NCI-H460 (cell line): ENCODE measurements at regions not wholly inside any gene's neighbourhood (a gene's known extent, or its start where the extent isn't known, plus 50 kb on each side); places are given as distances from the start of the nearest gene placed in this dataset.
A peak's percentile ranks its signal among the peaks of the same experiment; 100 is the strongest.

ENCODE experiments used
- DNase-seq: peaks from one replicate; pipeline ENCODE4 v3.0.0-alpha.2; 2016; ENCODE audit warnings: low read depth; ENCODE audit errors: extremely low read depth

- DNase-seq: no peak
These were observed 144.7 kb downstream of the TLE3 start for GRCh38 chr15:69953051-69953450.

GRCh38 chr15:69953816-69954215 is 143.9 kb downstream of the TLE3 start:
- no peak for DNase-seq

DNA sequence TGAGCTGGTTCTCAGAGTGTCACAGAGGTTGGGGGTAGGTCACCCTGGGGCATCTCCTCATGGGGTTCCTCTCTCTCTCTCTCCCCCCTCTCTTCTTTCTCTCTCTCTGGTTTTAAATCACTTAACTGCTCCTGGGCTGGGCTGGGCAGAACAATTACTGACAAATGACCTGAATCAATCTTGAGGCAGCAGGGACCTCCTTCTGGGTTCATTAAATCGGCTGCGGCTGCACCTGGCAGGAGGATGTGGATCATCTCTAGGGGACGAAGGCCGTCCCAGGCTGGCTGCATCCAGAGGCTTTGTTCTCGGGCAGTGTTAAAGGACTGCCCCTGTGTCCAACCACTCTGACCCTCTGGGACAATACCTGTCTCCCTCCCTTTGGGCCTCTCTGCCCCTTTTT is 143.1 kb downstream of the TLE3 start:
- DNase-seq: no peak

DNA sequence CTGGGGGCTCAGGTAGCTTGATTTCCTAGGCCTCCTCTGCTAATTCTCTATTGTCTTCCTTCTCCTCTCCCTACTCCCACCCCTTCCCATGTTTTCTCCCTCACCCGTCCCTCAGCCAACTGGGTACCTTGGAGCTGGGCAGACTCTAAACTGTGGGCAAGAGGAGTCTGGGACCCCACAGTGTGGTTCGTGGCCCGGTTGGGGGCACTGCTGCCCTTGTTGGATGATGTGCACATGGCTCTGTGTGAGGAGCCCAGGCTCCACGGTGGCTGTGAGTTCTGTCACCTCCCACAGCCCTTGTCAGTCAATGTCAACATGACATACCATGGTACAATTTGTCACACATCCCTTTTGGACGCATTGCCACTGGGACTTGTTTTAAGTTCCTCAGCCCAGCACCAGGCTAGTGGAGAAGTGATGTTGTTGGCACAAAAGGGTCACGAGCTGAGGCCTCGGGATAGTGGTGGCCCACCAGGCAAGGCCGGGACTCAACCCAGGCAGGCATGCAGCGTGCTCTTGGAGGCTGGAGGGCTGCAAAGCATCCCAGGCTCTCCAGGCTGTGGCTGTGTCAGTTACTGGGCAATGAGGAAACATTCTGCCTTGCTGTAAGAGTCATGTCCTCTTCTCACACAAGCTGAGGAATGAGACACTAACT is 142.3 kb downstream of the TLE3 start:
- DNase-seq: no peak

DNA sequence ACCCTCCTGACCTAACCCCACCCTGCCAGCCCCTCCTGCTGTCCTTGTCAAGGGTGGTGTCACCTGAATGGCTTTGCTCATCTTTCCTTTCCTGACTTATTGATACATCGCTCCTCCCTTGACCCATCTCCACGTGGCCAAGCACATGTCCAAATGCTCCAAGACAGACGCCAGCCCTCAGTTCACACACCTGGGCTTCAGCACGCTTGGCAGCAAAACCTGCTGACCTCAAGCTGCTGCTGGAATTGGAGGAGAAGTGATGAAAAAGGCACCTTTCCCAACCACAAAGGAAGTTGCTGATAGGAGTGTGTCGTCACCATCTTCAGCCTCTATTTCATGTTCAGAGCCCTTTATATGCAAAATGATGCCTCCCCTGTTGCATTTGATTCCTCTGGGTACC is 141.3 kb downstream of the TLE3 start:
- DNase-seq: no peak

DNA sequence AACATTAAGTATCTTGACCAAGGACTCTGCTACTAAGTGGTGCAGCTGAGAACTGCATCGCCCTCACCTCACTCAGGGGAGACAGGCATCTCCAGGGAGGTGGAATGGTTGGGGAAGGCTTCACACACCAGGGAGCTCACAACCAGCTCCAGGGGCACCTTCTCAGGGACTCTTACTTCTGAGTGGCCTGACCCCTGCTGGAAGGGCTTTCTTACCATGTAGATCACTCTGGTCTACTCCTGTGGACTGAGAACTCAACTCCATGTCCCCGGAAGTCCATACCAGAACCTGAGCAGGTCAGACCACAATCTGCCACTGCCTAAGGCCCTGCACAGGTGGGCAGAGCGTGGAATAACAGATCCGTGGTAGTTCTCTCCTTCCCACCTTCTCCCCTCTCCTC is 140.5 kb downstream of the TLE3 start:
- DNase-seq: no peak

- no peak for DNase-seq
These were observed 139.1 kb downstream of the TLE3 start for GRCh38 chr15:69958496-69959084.

DNA sequence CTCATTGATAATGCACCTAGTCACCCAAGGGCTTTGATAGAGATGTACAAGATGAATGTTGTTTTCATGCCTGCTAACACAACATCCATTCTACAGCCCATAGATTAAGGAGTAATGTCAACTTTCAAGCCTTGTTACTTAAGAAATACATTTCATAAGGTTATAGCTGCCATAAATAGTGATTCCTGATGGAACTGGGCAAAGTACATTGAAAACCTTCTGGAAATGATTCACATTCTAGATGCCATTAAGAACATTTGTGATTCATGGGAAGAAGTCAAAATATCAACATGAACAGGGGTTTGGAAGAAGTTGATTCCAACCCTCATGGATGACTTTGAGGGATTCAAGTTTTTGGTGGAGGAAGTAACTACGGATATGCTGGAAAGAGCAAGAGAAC is 135.2 kb downstream of the TLE3 start:
- DNase-seq: no peak

DNA sequence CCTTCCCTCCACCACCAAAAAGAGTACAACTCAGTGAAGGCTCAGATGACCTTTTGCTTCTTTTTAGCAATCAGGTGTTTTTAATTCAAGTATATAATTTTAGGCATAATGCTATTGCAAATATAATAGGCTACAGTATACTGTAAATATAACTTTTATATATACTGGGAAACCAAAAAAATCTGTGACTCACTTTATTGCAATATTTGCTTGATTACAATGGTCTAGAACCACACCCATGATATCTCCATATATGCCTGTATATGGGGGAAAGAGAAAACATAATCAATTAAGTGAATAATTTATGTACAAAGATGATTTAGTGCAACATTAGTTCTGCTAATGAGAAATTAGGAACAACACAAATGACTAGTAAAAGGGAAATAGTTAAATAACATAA is 134.3 kb downstream of the TLE3 start:
- no peak for DNase-seq

DNA sequence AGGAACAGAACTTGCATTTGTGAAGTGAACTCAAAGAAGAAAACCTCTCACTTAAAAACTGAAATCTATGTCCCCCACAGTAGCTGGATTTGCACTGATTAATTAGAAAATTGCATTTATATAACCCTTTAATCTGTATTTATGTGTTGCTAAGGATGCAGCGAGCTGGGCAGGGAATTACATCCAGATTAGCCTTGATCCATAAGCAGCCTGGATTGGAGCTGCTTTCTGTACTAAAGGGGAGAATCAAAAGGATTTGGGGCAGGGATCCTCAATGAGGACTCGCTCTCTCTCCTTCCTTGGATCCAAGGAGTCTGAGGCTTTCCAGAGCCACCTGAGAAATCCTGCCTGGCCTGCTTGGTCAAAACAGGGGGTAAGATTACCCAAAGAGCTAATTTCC is 125.9 kb downstream of the TLE3 start:
- no peak for DNase-seq

DNA sequence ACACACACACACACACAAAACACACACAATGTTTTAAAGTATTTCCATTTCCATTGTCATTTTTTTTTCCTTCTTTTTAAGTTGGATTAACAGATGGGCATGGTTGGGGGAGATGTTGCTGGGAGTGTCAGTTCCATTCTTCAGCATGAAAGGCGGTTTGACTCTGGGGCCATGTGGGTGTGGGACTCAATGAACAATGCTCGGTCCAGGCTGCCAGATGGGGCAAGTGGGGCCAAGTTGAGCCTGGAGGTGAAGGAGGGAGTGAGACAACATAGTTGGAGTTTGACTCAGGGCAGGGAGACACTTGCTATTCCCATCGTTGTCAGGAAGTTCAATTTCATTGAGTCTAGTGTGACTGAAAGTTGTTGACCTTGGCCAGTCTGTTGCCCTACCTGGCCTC is 125.3 kb downstream of the TLE3 start:
- DNase-seq: no peak

DNA sequence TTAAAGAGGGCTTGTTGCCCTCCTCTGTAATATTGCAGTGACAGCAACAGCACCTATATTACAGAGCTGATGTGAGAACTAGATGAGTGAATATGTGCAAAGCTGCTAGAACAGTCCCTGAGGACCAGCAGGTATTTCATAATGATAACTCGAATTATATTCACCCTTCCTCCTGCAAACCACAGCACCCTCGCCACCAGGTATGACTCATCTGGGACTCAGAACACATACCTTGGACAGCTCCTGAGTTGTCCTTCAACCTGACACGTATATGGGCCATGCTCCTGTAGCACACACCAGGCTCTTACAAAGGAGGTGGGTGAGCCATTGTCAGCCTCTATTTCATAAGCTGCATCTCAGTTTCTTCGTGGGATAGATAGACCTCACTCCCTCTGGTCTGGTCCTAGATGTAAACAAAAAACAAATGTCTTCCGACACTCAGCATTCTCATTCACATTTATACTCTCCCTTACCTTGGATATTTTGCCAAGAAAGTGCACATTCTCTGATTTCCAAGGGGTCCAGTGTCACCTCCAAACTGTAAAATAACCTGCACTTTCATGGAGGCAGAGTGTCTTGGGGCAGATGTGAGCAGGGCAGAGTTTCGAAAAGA is 124.5 kb downstream of the TLE3 start:
- DNase-seq: peak; percentile 44

- no peak for DNase-seq
These were observed 123.8 kb downstream of the TLE3 start for GRCh38 chr15:69973880-69974279.

- no peak for DNase-seq
These were observed 123.4 kb downstream of the TLE3 start for GRCh38 chr15:69974321-69974720.

DNA sequence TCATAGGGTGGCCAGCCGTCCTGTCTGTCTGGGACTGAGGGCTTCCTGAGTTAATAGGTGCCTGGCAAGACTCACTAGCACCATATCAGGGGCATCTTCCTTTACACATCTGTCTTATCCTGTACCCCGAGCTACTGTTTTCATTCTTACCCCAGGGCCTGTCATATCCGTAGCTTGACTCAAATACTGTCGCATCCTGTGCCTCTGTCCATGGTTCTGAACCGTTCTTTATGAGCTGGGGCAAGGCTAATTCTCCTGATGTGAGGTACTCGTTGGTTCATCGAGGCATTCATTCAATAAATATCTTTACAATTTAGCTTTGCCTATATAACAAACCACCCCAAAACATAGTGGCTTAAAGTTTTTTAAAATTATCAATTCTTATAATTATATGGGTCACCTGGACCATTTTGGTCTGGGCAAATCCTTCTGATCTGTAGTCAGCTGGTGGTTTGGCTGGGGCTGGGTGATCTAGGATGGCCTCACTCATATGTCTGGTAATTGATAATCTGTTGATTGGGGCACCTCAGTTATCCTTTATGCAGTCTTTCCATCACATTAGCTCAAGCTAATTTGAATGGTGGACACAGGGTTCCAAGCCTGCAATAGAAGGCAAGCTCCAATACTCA is 121.2 kb downstream of the TLE3 start:
- DNase-seq: peak; percentile 49

GRCh38 chr15:69978603-69979002 is 119.1 kb downstream of the TLE3 start:
- no peak for DNase-seq

- no peak for DNase-seq
These were observed 118.5 kb downstream of the TLE3 start for GRCh38 chr15:69979262-69979661.

GRCh38 chr15:69979783-69980182 is 117.9 kb downstream of the TLE3 start:
- DNase-seq: no peak

DNA sequence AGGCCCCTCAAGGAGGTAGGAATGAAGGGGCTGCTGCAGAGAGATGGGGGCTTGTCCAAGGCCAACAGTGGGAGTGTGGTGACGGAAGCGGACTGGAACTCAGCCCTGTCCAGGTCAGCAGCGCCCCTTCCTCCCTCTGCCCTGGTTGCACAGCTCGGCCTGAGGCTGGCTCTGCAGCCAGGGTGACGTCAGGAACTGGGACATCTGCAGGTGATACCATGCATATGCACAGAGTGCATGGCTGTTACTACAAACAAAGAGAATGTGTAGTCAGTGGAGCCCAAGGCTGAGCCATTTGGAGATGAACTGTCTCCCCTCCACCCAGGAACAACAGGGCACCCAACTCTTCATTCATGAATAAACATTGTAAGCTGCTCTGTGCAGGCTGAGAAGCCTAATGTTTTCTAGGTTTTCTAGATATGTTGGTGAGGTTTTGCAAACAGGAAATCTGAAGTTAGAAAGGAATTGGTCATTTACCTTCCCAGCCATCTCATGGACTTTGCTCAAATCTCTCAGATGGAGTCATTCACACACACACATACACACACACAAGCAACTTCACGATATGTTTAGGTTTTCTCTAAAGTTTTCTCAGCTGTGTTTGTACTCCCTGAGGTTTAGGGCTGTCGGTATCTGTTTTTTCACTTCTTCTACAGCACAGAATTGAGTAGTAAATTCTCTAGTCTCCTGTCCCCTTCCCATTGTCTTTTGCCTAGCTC is 117.2 kb downstream of the TLE3 start:
- no peak for DNase-seq

GRCh38 chr15:69982037-69982436 is 115.7 kb downstream of the TLE3 start:
- DNase-seq: no peak

DNA sequence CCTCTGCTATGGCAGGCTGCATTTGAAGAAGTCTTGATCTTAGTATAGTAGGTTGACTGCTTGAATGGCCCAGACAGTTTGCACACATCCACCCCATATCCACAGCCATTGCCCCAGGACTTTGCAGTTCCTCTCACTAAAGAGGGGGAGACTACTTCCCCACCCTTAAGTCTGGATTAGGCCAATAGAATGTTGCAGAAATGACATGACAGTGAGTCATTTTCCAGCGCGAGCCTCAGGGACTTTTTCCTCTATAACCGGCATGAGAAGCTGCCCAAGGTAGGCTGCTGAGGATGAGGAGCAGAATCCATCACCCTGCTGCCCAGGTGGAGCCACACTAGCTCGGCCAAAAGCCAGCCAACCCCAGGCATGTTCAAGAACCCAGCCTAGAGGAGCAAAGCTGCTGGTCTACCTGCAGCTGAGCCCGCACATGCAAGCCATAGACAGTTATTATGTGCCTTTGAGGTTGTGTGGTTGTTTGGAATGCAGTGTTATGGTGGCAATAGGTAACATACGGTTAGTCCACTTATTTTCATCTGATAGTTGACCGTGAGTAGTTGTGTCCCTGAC is 113.9 kb downstream of the TLE3 start:
- no peak for DNase-seq
